DMS 273 treated with DMSO at 0.1 percent for 48 hours (cell line): ENCODE measurements at regions not wholly inside any gene's neighbourhood (a gene's known extent, or its start where the extent isn't known, plus 50 kb on each side); places are given as distances from the start of the nearest gene placed in this dataset.

Source experiments
- DNase-seq: peaks from one replicate; lab custom pipeline; 2025; lab: John Stamatoyannopoulos, UW

GRCh38 chr3:3745693-3746092 lies 53.5 kb upstream of the LRRN1 start:
- no peak for DNase-seq

GRCh38 chr3:3744826-3745225 lies 54.4 kb upstream of the LRRN1 start:
- DNase-seq = no peak

GRCh38 chr3:3743754-3744153 lies 55.5 kb upstream of the LRRN1 start:
- DNase-seq = no peak

GRCh38 chr3:3740061-3740460 lies 59.2 kb upstream of the LRRN1 start:
- no peak for DNase-seq

- no peak for DNase-seq
Observed at GRCh38 chr3:3739330-3740060, 59.7 kb upstream of the LRRN1 start.

GRCh38 chr3:3737531-3737930 lies 61.7 kb upstream of the LRRN1 start:
- no peak for DNase-seq

- no peak for DNase-seq
Observed at GRCh38 chr3:3735919-3736318, 63.3 kb upstream of the LRRN1 start.

- no peak for DNase-seq
Observed at GRCh38 chr3:3734881-3735280, 64.3 kb upstream of the LRRN1 start.

GRCh38 chr3:3729261-3729660 lies 70.0 kb upstream of the LRRN1 start:
- DNase-seq = no peak

GRCh38 chr3:3726549-3726948 lies 72.7 kb upstream of the LRRN1 start:
- DNase-seq = no peak

- no peak for DNase-seq
Observed at GRCh38 chr3:3714572-3714971, 84.7 kb upstream of the LRRN1 start.

- no peak for DNase-seq
Observed at GRCh38 chr3:3712971-3713370, 86.3 kb upstream of the LRRN1 start.

- no peak for DNase-seq
Observed at GRCh38 chr3:3708769-3709115, 90.5 kb upstream of the LRRN1 start.

- DNase-seq = no peak
Observed at GRCh38 chr3:3707858-3708768, 91.1 kb upstream of the LRRN1 start.

GRCh38 chr3:3705090-3705775 lies 94.0 kb upstream of the LRRN1 start:
- DNase-seq = no peak

- DNase-seq = no peak
Observed at GRCh38 chr3:3701949-3702348, 97.3 kb upstream of the LRRN1 start.

- DNase-seq = no peak
Observed at GRCh38 chr3:3699816-3700633, 99.2 kb upstream of the LRRN1 start.

GRCh38 chr3:3699407-3699806 lies 99.8 kb upstream of the LRRN1 start:
- DNase-seq = no peak

GRCh38 chr3:3696345-3696744 lies 102.9 kb upstream of the LRRN1 start:
- no peak for DNase-seq

- no peak for DNase-seq
Observed at GRCh38 chr3:3693593-3693992, 105.6 kb upstream of the LRRN1 start.

GRCh38 chr3:3689601-3690375 lies 109.4 kb upstream of the LRRN1 start:
- DNase-seq = no peak
